Progenitor cell of endocrine pancreas (in vitro differentiated cells): ENCODE measurements at regions not wholly inside any gene's neighbourhood (a gene's known extent, or its start where the extent isn't known, plus 50 kb on each side); places are given as distances from the start of the nearest gene placed in this dataset.
"Not testable (repeated sequence)": the region's sequence is repeated elsewhere in the genome, so short reads cannot be mapped to it uniquely, and the experiment has no call there.

Source experiments
- DNase-seq: peaks from one replicate; pipeline ENCODE4 v3.0.0; 2021; ENCODE audit warnings: low spot score; ENCODE audit not compliant: unreplicated experiment
- H3K27ac Mint-ChIP-seq: 2 replicates; pipeline ENCODE4 v1.8.0; 2021; ENCODE audit warnings: mild to moderate bottlenecking, moderate library complexity, mixed read lengths
- H3K27me3 Mint-ChIP-seq: 2 replicates; pipeline ENCODE4 v1.8.0; 2021; ENCODE audit warnings: mixed read lengths
- H3K36me3 Mint-ChIP-seq: 2 replicates; pipeline ENCODE4 v1.8.0; 2022; ENCODE audit warnings: mixed read lengths; ENCODE audit not compliant: insufficient read depth
- H3K4me1 Mint-ChIP-seq: 2 replicates; pipeline ENCODE4 v1.8.0; 2021; ENCODE audit warnings: low read depth, mixed read lengths
- H3K4me3 Mint-ChIP-seq: 2 replicates; pipeline ENCODE4 v1.8.0; 2021; ENCODE audit warnings: low read depth, mild to moderate bottlenecking, moderate library complexity, mixed read lengths
- H3K9me3 Mint-ChIP-seq: 2 replicates; pipeline ENCODE4 v1.8.0; 2021; ENCODE audit warnings: low read depth, mixed read lengths
- CTCF ChIP-seq: fragments of 200-600 bp; sonication (generic); IDR thresholded peaks from one replicate; pipeline ENCODE4 v1.5.0; 2021; ENCODE audit warnings: antibody characterized with exemption, mild to moderate bottlenecking; ENCODE audit not compliant: unreplicated experiment

GRCh38 chr1:168468822-168469221, 75.0 kb downstream of the XCL2 start:
- peaks cover 3% of the 10 kb centered on the region for H3K36me3 Mint-ChIP-seq
- H3K4me1 Mint-ChIP-seq = peaks cover 11% of the 10 kb centered on the region
- no peak overlapping the region for H3K27ac Mint-ChIP-seq

GRCh38 chr1:168468042-168468809, 75.6 kb downstream of the XCL2 start:
- Mint-ChIP-seq H3K4me1 (peaks cover 11% of the 10 kb centered on the region), H3K9me3 (peaks cover under 1% of the 10 kb centered on the region), H3K36me3 (no peaks in the 10 kb centered on the region), H3K27ac (no peak overlapping the region), H3K4me3 (no peak overlapping the region), H3K27me3 (no peaks in the 10 kb centered on the region)
- no peak for TF ChIP-seq CTCF
- DNase-seq = no peak

More at GRCh38 chr1:168468822-168469221, 75.0 kb downstream of the XCL2 start:
- H3K9me3 Mint-ChIP-seq = peaks cover 6% of the 10 kb centered on the region
- no peak for DNase-seq
- no peaks in the 10 kb centered on the region for H3K27me3 Mint-ChIP-seq
- TF ChIP-seq CTCF = no peak
- H3K4me3 Mint-ChIP-seq = no peak overlapping the region

GRCh38 chr1:168467452-168467851, 76.3 kb downstream of the XCL2 start:
- TF ChIP-seq CTCF = no peak
- Mint-ChIP-seq H3K4me1 (peaks cover 11% of the 10 kb centered on the region), H3K27me3 (no peaks in the 10 kb centered on the region), H3K36me3 (no peaks in the 10 kb centered on the region), H3K27ac (no peak overlapping the region), H3K9me3 (no peaks in the 10 kb centered on the region), H3K4me3 (no peak overlapping the region)
- no peak for DNase-seq

- peaks cover 4% of the 10 kb centered on the region for H3K9me3 Mint-ChIP-seq
- no peaks in the 10 kb centered on the region for H3K27me3 Mint-ChIP-seq
- peaks cover 11% of the 10 kb centered on the region for H3K4me1 Mint-ChIP-seq
- no peak overlapping the region for H3K4me3 Mint-ChIP-seq
- DNase-seq = no peak
- TF ChIP-seq CTCF = no peak
- no peak overlapping the region for H3K27ac Mint-ChIP-seq
- H3K36me3 Mint-ChIP-seq = peaks cover 2% of the 10 kb centered on the region
Observed at GRCh38 chr1:168466714-168467131, 77.1 kb downstream of the XCL2 start.

- Mint-ChIP-seq H3K4me1 (peaks cover 11% of the 10 kb centered on the region), H3K27me3 (no peaks in the 10 kb centered on the region), H3K4me3 (no peak overlapping the region), H3K36me3 (peaks cover 6% of the 10 kb centered on the region), H3K27ac (no peak overlapping the region), H3K9me3 (peaks cover 10% of the 10 kb centered on the region)
- no peak for TF ChIP-seq CTCF
- no peak for DNase-seq
Observed at GRCh38 chr1:168466092-168466713, 77.6 kb downstream of the XCL2 start.

GRCh38 chr1:168461108-168461507, 82.7 kb downstream of the XCL2 start:
- H3K9me3 Mint-ChIP-seq = peaks cover 34% of the 10 kb centered on the region
- not testable (repeated sequence) for H3K4me3 Mint-ChIP-seq, H3K27me3 Mint-ChIP-seq, H3K4me1 Mint-ChIP-seq, H3K27ac Mint-ChIP-seq, DNase-seq
- H3K36me3 Mint-ChIP-seq = peaks cover 15% of the 10 kb centered on the region

- Mint-ChIP-seq H3K36me3 (peaks cover 17% of the 10 kb centered on the region), H3K9me3 (peaks cover 38% of the 10 kb centered on the region)
- H3K4me1 Mint-ChIP-seq, H3K4me3 Mint-ChIP-seq, H3K27ac Mint-ChIP-seq, H3K27me3 Mint-ChIP-seq, DNase-seq: not testable (repeated sequence)
Observed at GRCh38 chr1:168457296-168457695, 86.5 kb downstream of the XCL2 start.
